ENCODE measurements at regions not wholly inside any gene's neighbourhood (a gene's known extent, or its start where the extent isn't known, plus 50 kb on each side); places are given as distances from the start of the nearest gene placed in this dataset.

- no peak for DNase-seq
- TF ChIP-seq CTCF (IDR thresholded peaks at IDR 0.05) (no peak), POLR2A (IDR thresholded peaks at IDR 0.05) (no peak)
- Histone ChIP-seq H3K4me1 (no peaks in the 10 kb centered on the region), H3K27ac (no peak overlapping the region), H3K27me3 (no peaks in the 10 kb centered on the region), H3K9me3 (no peaks in the 10 kb centered on the region), H3K4me3 (no peak overlapping the region), H3K36me3 (no peaks in the 10 kb centered on the region)
Observed at GRCh38 chr6:63434943-63435342, 115.2 kb upstream of the LGSN start.

- no peaks in the 10 kb centered on the region for H3K9me3 ChIP-seq
- no peaks in the 10 kb centered on the region for H3K27me3 ChIP-seq
- no peaks in the 10 kb centered on the region for H3K4me1 ChIP-seq
- H3K36me3 ChIP-seq = no peaks in the 10 kb centered on the region
- H3K27ac ChIP-seq = no peak overlapping the region
- TF ChIP-seq POLR2A (IDR thresholded peaks at IDR 0.05) (no peak), CTCF (IDR thresholded peaks at IDR 0.05) (no peak)
- DNase-seq = no peak
- no peak overlapping the region for H3K4me3 ChIP-seq
Observed at GRCh38 chr6:63436356-63436755, 116.6 kb upstream of the LGSN start.

DNA sequence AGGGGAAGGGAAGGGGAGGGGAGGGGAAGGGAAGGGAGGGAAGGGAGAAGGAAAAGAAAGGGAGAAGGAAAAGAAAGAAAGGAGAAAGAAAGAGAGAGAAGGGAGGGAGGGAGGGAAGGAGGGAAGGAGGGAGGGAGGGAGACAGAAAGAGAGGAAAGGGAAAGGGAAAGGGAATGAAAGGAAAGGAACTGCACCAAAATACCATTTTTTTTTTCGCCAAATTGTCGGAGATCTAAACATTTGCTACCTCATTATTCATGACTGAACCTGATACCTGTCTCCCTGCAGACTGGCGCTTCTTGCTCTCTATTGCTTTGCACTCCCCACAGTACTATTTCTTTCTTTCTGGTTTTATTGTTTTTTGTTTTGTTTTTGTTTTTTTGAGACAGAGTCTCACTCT, 117.3 kb upstream of the LGSN start:
- Histone ChIP-seq H3K36me3 (no peaks in the 10 kb centered on the region), H3K4me3 (no peak overlapping the region), H3K27ac (no peak overlapping the region), H3K27me3 (no peaks in the 10 kb centered on the region), H3K9me3 (no peaks in the 10 kb centered on the region), H3K4me1 (no peaks in the 10 kb centered on the region)
- no peak for DNase-seq
- TF ChIP-seq CTCF (IDR thresholded peaks at IDR 0.05) (no peak), POLR2A (IDR thresholded peaks at IDR 0.05) (no peak)

DNA sequence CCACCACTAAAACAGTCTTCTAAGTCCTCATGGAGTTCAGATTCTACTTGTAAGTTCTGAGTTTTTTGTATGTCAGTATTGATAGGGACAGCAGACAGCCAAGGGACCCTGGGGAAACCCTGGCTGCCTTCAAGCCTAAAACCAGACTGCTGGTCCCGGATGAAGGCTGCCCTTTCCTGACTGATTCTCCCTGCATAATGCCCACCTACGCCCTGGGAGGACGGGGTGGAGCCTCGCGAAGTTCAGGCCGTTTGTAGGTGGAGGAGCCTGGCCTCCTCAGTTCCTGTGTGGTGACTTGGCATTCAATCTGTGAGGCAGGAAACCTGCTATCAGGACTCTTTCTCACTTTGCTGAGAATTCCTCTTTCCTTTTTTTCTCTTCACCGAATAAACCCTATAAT, 120.3 kb upstream of the LGSN start:
- Histone ChIP-seq H3K36me3 (no peaks in the 10 kb centered on the region), H3K27me3 (no peaks in the 10 kb centered on the region), H3K4me1 (no peaks in the 10 kb centered on the region), H3K4me3 (no peak overlapping the region), H3K9me3 (no peaks in the 10 kb centered on the region), H3K27ac (no peak overlapping the region)
- TF ChIP-seq CTCF (IDR thresholded peaks at IDR 0.05) = no peak
- TF ChIP-seq POLR2A (IDR thresholded peaks at IDR 0.05) = no peak
- DNase-seq = no peak

DNA sequence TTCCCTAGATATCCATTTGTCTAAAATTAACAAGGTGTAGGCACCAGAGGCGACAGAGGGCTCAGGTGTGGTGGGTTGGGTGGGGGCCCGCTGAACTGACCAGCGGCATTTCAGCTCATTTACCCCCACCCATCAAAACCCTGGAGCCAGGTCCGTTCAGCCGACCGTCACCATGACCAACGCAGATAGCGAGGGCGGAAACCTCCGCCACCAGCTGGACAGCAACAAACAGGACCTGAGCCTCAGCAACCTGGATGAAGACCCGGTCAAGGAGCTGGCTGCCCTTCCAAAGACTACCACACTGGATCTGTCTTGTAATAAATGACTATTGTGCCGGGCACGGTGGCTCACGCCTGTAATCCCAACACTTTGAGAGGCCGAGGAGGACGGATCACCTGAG, 120.8 kb upstream of the LGSN start:
- DNase-seq = no peak
- Histone ChIP-seq H3K4me1 (no peaks in the 10 kb centered on the region), H3K4me3 (no peak overlapping the region), H3K27ac (no peak overlapping the region), H3K9me3 (no peaks in the 10 kb centered on the region), H3K36me3 (no peaks in the 10 kb centered on the region), H3K27me3 (no peaks in the 10 kb centered on the region)
- TF ChIP-seq POLR2A (IDR thresholded peaks at IDR 0.05) (no peak), CTCF (IDR thresholded peaks at IDR 0.05) (no peak)

DNA sequence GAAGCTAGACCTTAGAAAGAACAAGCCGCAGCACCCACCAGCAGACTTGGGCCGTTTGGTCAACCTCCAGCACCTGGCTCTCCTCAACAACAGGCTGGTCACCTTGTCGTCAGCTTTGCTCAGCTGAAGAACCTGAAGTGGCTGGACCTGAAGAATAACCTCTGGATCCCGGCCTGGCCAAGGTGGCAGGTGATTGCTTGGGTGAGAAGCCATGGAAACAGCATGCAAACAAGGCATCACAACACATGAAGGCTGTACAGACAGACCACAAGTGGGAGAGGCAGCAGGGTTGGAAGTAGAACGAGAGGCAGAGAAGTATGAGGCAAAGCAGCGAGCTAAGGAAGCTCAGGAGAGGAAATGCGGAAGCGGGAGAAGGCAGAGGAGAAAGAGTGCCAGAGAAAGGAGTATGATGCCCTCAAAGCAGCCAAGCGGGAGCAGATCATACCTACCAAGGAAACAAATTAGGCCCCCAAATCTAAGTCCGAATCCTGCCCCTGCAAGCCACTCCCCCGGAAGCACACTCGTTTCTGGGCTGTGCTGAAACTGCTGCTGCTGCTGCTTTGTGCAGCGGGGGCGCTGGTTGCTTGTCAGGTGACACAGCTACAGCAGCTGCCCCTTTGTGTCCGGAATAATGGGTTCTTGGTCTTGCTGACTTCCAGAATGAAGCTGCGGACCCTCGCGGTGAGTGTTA, 121.6 kb upstream of the LGSN start:
- TF ChIP-seq CTCF (IDR thresholded peaks at IDR 0.05) = no peak
- no peak for TF ChIP-seq POLR2A (IDR thresholded peaks at IDR 0.05)
- Histone ChIP-seq H3K9me3 (no peaks in the 10 kb centered on the region), H3K36me3 (no peaks in the 10 kb centered on the region), H3K4me3 (no peak overlapping the region), H3K27me3 (no peaks in the 10 kb centered on the region), H3K27ac (no peak overlapping the region), H3K4me1 (no peaks in the 10 kb centered on the region)
- DNase-seq = no peak

Data from Peyer's patch (tissue), 4 donors.